Erythroblast (primary cell): ENCODE measurements at regions not wholly inside any gene's neighbourhood (a gene's known extent, or its start where the extent isn't known, plus 50 kb on each side); places are given as distances from the start of the nearest gene placed in this dataset.

ENCODE experiments used
- GATA1 ChIP-seq: IDR thresholded peaks from 2 replicates; pipeline ENCODE4 v1.6.1; 2011; ENCODE audit warnings: low read depth, mild to moderate bottlenecking, control low read depth, low read length, moderate library complexity
- POLR2A ChIP-seq: IDR thresholded peaks from 2 replicates; pipeline ENCODE4 v1.6.1; 2011; ENCODE audit warnings: mild to moderate bottlenecking, low read length

DNA sequence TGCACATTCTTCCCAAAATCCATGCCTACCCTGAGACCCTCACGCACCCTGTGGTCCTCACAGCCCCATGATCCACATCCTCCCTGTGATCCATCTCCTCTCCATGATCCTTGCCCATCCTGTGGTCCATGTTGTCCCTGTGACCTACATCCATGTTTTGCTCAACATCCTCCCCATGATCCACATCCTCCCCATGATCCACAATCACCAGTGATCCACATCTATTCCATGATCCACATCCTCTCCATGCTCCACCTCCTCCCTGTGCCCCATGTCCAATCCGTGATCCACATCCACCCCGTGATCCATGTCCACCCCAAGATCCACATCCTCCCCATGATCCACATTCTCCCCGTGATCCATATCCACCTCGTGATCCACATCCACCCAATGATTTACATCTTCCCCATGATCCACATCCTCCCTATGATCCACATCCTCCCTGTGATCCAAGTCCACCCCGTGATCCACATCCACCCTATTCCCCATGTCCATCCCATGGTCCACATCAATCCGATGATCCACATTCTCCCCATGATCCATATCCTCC lies 281.2 kb downstream of the MYCN start:
- no peak for TF ChIP-seq POLR2A
- no peak for TF ChIP-seq GATA1
